Lung (tissue), 11 donors: ENCODE measurements at regions not wholly inside any gene's neighbourhood (a gene's known extent, or its start where the extent isn't known, plus 50 kb on each side); places are given as distances from the start of the nearest gene placed in this dataset.

Experiments
- ATAC-seq: fragments of 200-7000 bp; cut with Tn5 transposase; one replicate; pipeline ENCODE4 v1.9.1; 2020; ENCODE audit warnings: moderate number of reproducible peaks; ENCODE audit not compliant: insufficient read depth, low FRiP score
- DNase-seq, 3 donors: peaks; one replicate each; pipeline ENCODE4 v3.0.0-alpha.2; 2013 to 2017
- H3K27ac ChIP-seq, 2 donors: one replicate each; pipeline ENCODE4 v1.5.1; 2013; ENCODE audit warnings: mild to moderate bottlenecking in 2 of 2, moderate library complexity in 2 of 2, control low read depth in 1 of 2, inconsistent platforms in 1 of 2, low read depth in 1 of 2, low read length in 1 of 2
- H3K27me3 ChIP-seq, 3 donors: one replicate each; pipeline ENCODE4 v1.5.1; 2013; ENCODE audit warnings: low read length in 2 of 3; ENCODE audit not compliant: control insufficient read depth in 3 of 3, insufficient read depth in 3 of 3
- H3K36me3 ChIP-seq, 4 donors: one replicate each; pipeline ENCODE4 v1.5.1; 2013; ENCODE audit warnings: low read length in 4 of 4, mild to moderate bottlenecking in 1 of 4, moderate library complexity in 1 of 4; ENCODE audit not compliant: control insufficient read depth in 4 of 4, insufficient read depth in 4 of 4
- H3K4me1 ChIP-seq, 5 donors: one replicate each; pipeline ENCODE4 v1.5.1; 2013; ENCODE audit warnings: low read length in 5 of 5, mild to moderate bottlenecking in 2 of 5, moderate library complexity in 1 of 5; ENCODE audit not compliant: control insufficient read depth in 5 of 5, insufficient read depth in 5 of 5
- H3K4me3 ChIP-seq: one replicate; pipeline ENCODE4 v1.5.1; 2013; ENCODE audit warnings: mild to moderate bottlenecking, control low read depth, moderate library complexity
- H3K9ac ChIP-seq, 2 donors: one replicate each; pipeline ENCODE4 v1.5.1; 2013; ENCODE audit warnings: low read length in 2 of 2, control low read depth in 1 of 2; ENCODE audit not compliant: insufficient read depth in 1 of 2
- H3K9me3 ChIP-seq, 4 donors: one replicate each; pipeline ENCODE4 v1.5.1; 2013; ENCODE audit warnings: low read length in 3 of 4, mild to moderate bottlenecking in 1 of 4, moderate library complexity in 1 of 4; ENCODE audit not compliant: control insufficient read depth in 4 of 4, insufficient read depth in 3 of 4
- WGBS, 2 donors: extraction: QIAGEN DNeasy Blood & Tissue Kit; methylation state at CpG; one replicate each; pipeline ENCODE4 v1.1.7; 2013; 5-methylcytosine and 5-hydroxymethylcytosine counted together
- TF ChIP-seq, protein P1 (sequence below): IDR thresholded peaks from 2 replicates; pipeline ENCODE4 v1.5.1; 2012; ENCODE audit warnings: mild to moderate bottlenecking; ENCODE audit errors: control extremely low read depth, extremely low read depth
- donor health status: control.
- donor health status: control.
- donor health status: Bipolar disorder and iron deficiency.
- donor health status: healthy.
- donor health status: DM: yes; HTN: yes; CAD: no.

DNA sequence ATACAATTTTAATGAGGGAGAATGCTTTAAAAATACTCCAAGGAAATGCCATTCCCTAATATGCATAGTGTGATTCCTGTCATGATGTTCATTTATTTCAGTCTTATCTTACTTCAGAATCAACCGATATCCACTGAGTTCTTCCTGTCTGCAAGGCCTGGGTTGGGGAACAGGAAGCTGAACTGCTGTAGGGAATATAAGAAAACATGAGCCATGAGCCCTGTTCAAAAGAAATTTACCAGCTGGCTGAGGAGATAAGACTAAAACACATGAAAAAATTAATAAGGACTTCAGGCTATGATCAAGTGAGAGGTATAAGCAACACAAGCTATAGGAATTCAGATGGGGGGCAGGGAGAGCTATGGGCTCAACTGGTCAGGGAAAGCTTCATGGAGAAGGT is 184.7 kb downstream of the PLPP4 start:
- Histone ChIP-seq H3K4me3 (no peak overlapping the region), H3K4me1 (peaks cover 0 to 2% (median 0%) of the 10 kb centered on the region in 5 donors), H3K27me3 (no peaks in the 10 kb centered on the region), H3K9ac (no peak overlapping the region), H3K36me3 (no peaks in the 10 kb centered on the region), H3K27ac (no peak overlapping the region), H3K9me3 (no peaks in the 10 kb centered on the region)
- ATAC-seq, result no peak
- 16 to 28% methylated on average over 1 of the region's 1 CpG for WGBS, 2 donors
- TF ChIP-seq, protein P1, sequence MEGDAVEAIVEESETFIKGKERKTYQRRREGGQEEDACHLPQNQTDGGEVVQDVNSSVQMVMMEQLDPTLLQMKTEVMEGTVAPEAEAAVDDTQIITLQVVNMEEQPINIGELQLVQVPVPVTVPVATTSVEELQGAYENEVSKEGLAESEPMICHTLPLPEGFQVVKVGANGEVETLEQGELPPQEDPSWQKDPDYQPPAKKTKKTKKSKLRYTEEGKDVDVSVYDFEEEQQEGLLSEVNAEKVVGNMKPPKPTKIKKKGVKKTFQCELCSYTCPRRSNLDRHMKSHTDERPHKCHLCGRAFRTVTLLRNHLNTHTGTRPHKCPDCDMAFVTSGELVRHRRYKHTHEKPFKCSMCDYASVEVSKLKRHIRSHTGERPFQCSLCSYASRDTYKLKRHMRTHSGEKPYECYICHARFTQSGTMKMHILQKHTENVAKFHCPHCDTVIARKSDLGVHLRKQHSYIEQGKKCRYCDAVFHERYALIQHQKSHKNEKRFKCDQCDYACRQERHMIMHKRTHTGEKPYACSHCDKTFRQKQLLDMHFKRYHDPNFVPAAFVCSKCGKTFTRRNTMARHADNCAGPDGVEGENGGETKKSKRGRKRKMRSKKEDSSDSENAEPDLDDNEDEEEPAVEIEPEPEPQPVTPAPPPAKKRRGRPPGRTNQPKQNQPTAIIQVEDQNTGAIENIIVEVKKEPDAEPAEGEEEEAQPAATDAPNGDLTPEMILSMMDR, result no peak
- DNase-seq, result peak in 2 of 3 donors; percentile 2 to 7

GRCh38 chr10:120643351-120643750 is 186.3 kb downstream of the PLPP4 start:
- WGBS, 2 donors, result 53 to 76% methylated on average over 2 of the region's 2 CpGs

DNA sequence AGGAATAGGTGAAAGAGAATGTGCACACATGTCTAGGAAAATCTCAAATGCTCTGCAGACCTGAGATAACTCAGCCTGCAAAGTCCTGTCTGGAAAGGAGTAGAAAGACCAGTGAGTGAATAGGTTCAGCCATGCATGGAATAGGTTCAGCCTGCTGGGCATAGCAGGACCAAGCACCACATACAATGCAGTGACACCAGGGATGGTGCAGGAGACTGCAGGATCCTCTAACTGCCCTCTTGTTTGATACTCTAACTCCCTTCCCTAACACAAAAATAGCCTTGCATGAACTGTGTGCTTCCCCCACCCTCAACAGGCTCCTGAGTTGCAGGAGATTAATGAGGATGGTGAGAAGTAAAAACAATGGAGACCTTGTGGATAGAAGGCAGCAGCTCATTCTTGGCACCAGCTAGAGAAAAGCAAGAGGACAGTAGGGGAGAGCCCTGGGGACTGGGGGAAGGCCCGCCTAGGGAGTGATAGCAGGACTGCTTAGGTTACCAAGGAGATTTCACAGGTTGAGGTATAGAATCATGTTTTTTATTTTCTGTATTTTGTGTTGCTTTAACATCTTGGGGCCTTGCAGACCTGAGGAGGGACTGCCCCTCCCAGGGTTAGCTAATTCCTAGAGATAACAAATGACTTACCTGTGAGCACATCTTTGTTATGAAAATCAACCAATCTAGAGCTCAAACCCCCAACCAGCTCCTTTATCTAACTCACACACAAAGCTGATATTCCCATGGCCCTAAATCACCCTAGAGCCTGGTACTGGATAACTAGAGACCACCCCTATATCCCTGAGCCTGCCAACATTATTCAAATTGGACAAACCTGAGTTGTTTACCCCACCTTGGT is 187.8 kb downstream of the PLPP4 start:
- Histone ChIP-seq H3K4me3 (no peak overlapping the region), H3K27ac (no peak overlapping the region), H3K27me3 (no peaks in the 10 kb centered on the region), H3K9ac (no peak overlapping the region), H3K4me1 (peaks cover 0 to 2% (median 0%) of the 10 kb centered on the region in 5 donors), H3K9me3 (no peaks in the 10 kb centered on the region), H3K36me3 (no peaks in the 10 kb centered on the region)
- ATAC-seq (no peak), DNase-seq (no peak)
- TF ChIP-seq, protein P1, result no peak
- 50 to 83% methylated on average over 1 of the region's 1 CpG for WGBS, 2 donors

More at GRCh38 chr10:120643351-120643750, 186.3 kb downstream of the PLPP4 start:
- H3K36me3 ChIP-seq, result no peaks in the 10 kb centered on the region
- H3K4me1 ChIP-seq, result peaks cover 0 to 2% (median 0%) of the 10 kb centered on the region in 5 donors
- H3K4me3 ChIP-seq, result no peak overlapping the region
- H3K27me3 ChIP-seq, result no peaks in the 10 kb centered on the region
- no peaks in the 10 kb centered on the region for H3K9me3 ChIP-seq
- ATAC-seq (no peak), DNase-seq (no peak)
- no peak overlapping the region for H3K9ac ChIP-seq
- H3K27ac ChIP-seq, result no peak overlapping the region
- TF ChIP-seq, protein P1, result no peak
